Hepatocyte (in vitro differentiated cells): ENCODE measurements at regions not wholly inside any gene's neighbourhood (a gene's known extent, or its start where the extent isn't known, plus 50 kb on each side); places are given as distances from the start of the nearest gene placed in this dataset.

ENCODE experiments used
- DNase-seq: peaks from one replicate; pipeline ENCODE4 v3.0.0-alpha.2; 2016; ENCODE audit warnings: low spot score
- H2AFZ ChIP-seq: fragments of 200-600 bp; sonication (generic); 2 replicates; pipeline ENCODE4 v1.6.0; 2016; ENCODE audit warnings: antibody characterized with exemption, mild to moderate bottlenecking
- H3K27ac ChIP-seq: fragments of 200-600 bp; sonication (generic); 2 replicates; pipeline ENCODE4 v1.5.1; 2016; ENCODE audit warnings: mild to moderate bottlenecking
- H3K27me3 ChIP-seq: fragments of 200-600 bp; sonication (generic); 2 replicates; pipeline ENCODE4 v1.6.1; 2016
- H3K36me3 ChIP-seq: fragments of 200-600 bp; sonication (generic); replicated peaks from 2 replicates; pipeline ENCODE4 v1.5.1; 2016; ENCODE audit warnings: low read depth; ENCODE audit not compliant: insufficient read depth
- H3K4me1 ChIP-seq: fragments of 200-600 bp; sonication (generic); 2 replicates; pipeline ENCODE4 v1.5.1; 2016; ENCODE audit warnings: mild to moderate bottlenecking, moderate library complexity; ENCODE audit not compliant: insufficient read depth
- H3K4me2 ChIP-seq: fragments of 200-600 bp; sonication (generic); 2 replicates; pipeline ENCODE4 v1.6.0; 2016
- H3K4me3 ChIP-seq: fragments of 200-600 bp; sonication (generic); 2 replicates; pipeline ENCODE4 v1.5.1; 2016; ENCODE audit warnings: mild to moderate bottlenecking
- H3K79me2 ChIP-seq: fragments of 200-600 bp; sonication (generic); 2 replicates; pipeline ENCODE4 v1.6.0; 2017; ENCODE audit warnings: mild to moderate bottlenecking
- H3K9me2 ChIP-seq: fragments of 200-600 bp; sonication (generic); replicated peaks from 2 replicates; pipeline ENCODE4 v1.6.0; 2017; ENCODE audit warnings: mild to moderate bottlenecking; ENCODE audit not compliant: insufficient read depth
- H3K9me3 ChIP-seq: fragments of 200-600 bp; sonication (generic); 2 replicates; pipeline ENCODE4 v1.5.1; 2016; ENCODE audit warnings: low read depth, mild to moderate bottlenecking
- H4K20me1 ChIP-seq: fragments of 200-600 bp; sonication (generic); 2 replicates; pipeline ENCODE4 v1.6.0; 2016; ENCODE audit warnings: mild to moderate bottlenecking; ENCODE audit not compliant: insufficient read depth, poor library complexity, severe bottlenecking
- EZH2 ChIP-seq: fragments of 200-600 bp; sonication (generic); IDR thresholded peaks from 2 replicates; pipeline ENCODE4 v1.6.1; 2016; ENCODE audit warnings: antibody characterized with exemption, mild to moderate bottlenecking, borderline replicate concordance
- EZH2phosphoT487 ChIP-seq: fragments of 200-600 bp; sonication (generic); IDR thresholded peaks from one replicate; pipeline ENCODE4 v1.6.1; 2018; ENCODE audit warnings: antibody characterized with exemption, mild to moderate bottlenecking, low read depth, moderate library complexity; ENCODE audit not compliant: unreplicated experiment, severe bottlenecking
- WGBS: methylation state at CpG from one replicate; pipeline ENCODE4 v1.1.6; 2016; ENCODE audit warnings: low lambda C conversion rate; ENCODE audit errors: missing lambda C conversion rate; 5-methylcytosine and 5-hydroxymethylcytosine counted together
- TF ChIP-seq, protein P1 (sequence below): fragments of 200-600 bp; sonication (generic); IDR thresholded peaks from 2 replicates; pipeline ENCODE4 v1.5.1; 2016; ENCODE audit warnings: antibody characterized with exemption, mild to moderate bottlenecking; ENCODE audit not compliant: poor library complexity

DNA sequence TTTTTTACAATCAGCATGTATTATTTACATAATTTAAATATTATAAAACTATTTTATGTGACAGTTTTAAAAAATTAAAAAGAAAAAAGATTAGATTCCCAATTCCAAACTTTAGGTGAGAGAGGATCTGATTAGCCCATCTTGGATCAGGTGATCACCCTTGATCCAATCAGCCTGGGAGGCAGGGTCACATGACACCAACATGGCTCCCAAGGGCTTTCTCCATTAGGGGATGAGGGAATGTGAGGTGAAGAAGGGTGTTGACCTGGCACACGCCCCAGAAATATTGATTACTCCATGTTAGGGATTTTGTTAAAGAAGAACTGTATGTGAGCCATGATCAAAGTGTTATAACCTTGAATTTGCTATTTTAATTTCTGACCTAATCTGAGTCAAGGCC lies 225.4 kb downstream of the RBM19 start:
- DNase-seq, result no peak
- Histone ChIP-seq H3K9me2 (no peaks in the 10 kb centered on the region), H3K9me3 (no peaks in the 10 kb centered on the region), H3K79me2 (no peaks in the 10 kb centered on the region), H3K4me2 (no peak overlapping the region), H4K20me1 (no peaks in the 10 kb centered on the region), H2AFZ (no peak overlapping the region), H3K4me1 (no peaks in the 10 kb centered on the region), H3K27ac (no peak overlapping the region), H3K27me3 (peaks cover 27% of the 10 kb centered on the region), H3K4me3 (no peak overlapping the region), H3K36me3 (no peaks in the 10 kb centered on the region)
- 78% methylated on average over 1 of the region's 1 CpG for WGBS
- TF ChIP-seq, protein P1, sequence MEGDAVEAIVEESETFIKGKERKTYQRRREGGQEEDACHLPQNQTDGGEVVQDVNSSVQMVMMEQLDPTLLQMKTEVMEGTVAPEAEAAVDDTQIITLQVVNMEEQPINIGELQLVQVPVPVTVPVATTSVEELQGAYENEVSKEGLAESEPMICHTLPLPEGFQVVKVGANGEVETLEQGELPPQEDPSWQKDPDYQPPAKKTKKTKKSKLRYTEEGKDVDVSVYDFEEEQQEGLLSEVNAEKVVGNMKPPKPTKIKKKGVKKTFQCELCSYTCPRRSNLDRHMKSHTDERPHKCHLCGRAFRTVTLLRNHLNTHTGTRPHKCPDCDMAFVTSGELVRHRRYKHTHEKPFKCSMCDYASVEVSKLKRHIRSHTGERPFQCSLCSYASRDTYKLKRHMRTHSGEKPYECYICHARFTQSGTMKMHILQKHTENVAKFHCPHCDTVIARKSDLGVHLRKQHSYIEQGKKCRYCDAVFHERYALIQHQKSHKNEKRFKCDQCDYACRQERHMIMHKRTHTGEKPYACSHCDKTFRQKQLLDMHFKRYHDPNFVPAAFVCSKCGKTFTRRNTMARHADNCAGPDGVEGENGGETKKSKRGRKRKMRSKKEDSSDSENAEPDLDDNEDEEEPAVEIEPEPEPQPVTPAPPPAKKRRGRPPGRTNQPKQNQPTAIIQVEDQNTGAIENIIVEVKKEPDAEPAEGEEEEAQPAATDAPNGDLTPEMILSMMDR, result no peak
- no peak for TF ChIP-seq EZH2phosphoT487
- TF ChIP-seq EZH2, result no peak

DNA sequence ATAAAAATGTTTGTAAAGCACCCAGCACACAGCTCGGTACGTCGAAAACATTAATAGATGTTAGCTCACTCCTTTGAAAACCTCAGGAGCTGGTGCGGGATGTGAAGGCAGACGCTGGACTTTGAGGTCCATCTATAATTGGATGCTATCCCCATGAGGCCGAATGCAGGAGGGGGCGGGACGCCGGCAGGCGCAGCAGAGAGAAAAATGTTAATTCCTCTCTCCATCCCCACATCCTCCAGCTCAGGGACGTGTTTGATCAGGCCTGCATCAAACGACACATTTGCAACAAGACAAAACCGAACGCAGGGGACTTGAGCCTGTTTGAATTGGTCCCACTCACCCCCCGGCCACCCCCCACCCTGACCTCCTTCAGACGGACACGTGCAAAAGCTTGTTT lies 231.0 kb downstream of the RBM19 start:
- Histone ChIP-seq H4K20me1 (no peaks in the 10 kb centered on the region), H3K9me3 (no peaks in the 10 kb centered on the region), H3K4me2 (no peak overlapping the region), H3K36me3 (no peaks in the 10 kb centered on the region), H3K79me2 (no peaks in the 10 kb centered on the region), H3K27ac (no peak overlapping the region), H3K9me2 (no peaks in the 10 kb centered on the region), H3K4me1 (no peaks in the 10 kb centered on the region), H3K27me3 (peaks cover 10% of the 10 kb centered on the region), H2AFZ (no peak overlapping the region), H3K4me3 (no peak overlapping the region)
- TF ChIP-seq, protein P1, result no peak
- TF ChIP-seq EZH2phosphoT487, result no peak
- no peak for TF ChIP-seq EZH2
- WGBS, result 28% methylated on average over 17 of the region's 17 CpGs
- DNase-seq, result no peak

DNA sequence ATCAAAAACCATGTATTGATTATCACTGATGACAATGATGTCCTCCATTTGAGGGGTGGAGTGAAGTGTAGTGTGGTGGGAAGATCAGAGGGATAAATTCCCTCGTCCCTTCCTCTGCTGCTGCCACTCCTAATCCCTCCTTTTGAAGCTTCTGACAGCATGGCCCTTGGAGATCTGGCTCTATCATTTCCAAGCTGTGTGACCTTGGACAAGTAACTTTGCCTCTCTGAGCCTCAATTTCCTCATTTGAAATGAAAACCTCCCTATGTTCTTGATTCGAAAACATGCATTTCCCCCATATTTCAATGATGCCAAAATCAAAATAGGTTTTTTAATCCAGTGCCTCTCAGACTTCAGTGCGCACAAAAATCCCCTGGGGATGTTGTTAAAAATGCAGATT lies 231.6 kb downstream of the RBM19 start:
- no peaks in the 10 kb centered on the region for H4K20me1 ChIP-seq
- no peaks in the 10 kb centered on the region for H3K79me2 ChIP-seq
- no peak overlapping the region for H3K27ac ChIP-seq
- no peak for DNase-seq
- WGBS, result 79% methylated on average over 3 of the region's 3 CpGs
- no peak for TF ChIP-seq EZH2
- TF ChIP-seq EZH2phosphoT487, result no peak
- TF ChIP-seq, protein P1, result no peak
- H3K4me1 ChIP-seq, result no peaks in the 10 kb centered on the region
- no peak overlapping the region for H3K4me3 ChIP-seq
- no peak overlapping the region for H3K4me2 ChIP-seq
- H3K9me2 ChIP-seq, result no peaks in the 10 kb centered on the region
- no peaks in the 10 kb centered on the region for H3K36me3 ChIP-seq
- peaks cover 10% of the 10 kb centered on the region for H3K27me3 ChIP-seq
- H3K9me3 ChIP-seq, result no peaks in the 10 kb centered on the region
- H2AFZ ChIP-seq, result no peak overlapping the region

DNA sequence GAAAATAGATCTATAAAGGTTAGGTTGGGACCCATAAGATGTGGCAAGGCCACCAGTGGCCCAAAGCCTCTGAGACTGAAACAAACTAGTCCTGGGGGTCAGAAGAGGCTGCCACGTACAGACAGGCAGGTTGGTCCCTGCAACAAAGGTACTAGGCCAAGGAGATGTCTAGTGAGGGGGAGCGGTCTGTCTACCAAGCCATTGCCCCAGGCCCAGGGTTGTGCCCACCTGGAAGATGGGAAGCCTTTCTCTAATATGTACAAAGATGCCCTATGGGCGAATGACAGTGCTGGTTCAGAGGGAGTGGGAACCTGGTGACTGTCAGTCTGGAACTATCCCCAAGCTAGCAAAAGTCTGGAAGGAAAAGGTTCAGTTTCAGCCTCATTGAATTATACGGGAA lies 233.2 kb downstream of the RBM19 start:
- Histone ChIP-seq H3K4me1 (no peaks in the 10 kb centered on the region), H3K27me3 (peaks cover 10% of the 10 kb centered on the region), H3K9me2 (no peaks in the 10 kb centered on the region), H3K9me3 (no peaks in the 10 kb centered on the region), H4K20me1 (no peaks in the 10 kb centered on the region), H3K36me3 (no peaks in the 10 kb centered on the region), H3K79me2 (no peaks in the 10 kb centered on the region), H2AFZ (no peak overlapping the region), H3K4me3 (no peak overlapping the region), H3K4me2 (no peak overlapping the region), H3K27ac (no peak overlapping the region)
- TF ChIP-seq EZH2phosphoT487 (no peak), EZH2 (no peak)
- TF ChIP-seq, protein P1, result no peak
- WGBS, result 85% methylated on average over 4 of the region's 4 CpGs
- DNase-seq, result no peak
